GM18909 (cell line): ENCODE measurements at regions not wholly inside any gene's neighbourhood (a gene's known extent, or its start where the extent isn't known, plus 50 kb on each side); places are given as distances from the start of the nearest gene placed in this dataset.
"Not testable (repeated sequence)": the region's sequence is repeated elsewhere in the genome, so short reads cannot be mapped to it uniquely, and the experiment has no call there.

Experiments
- ATAC-seq: cut with Tn5 transposase; IDR thresholded peaks from one replicate; pipeline ENCODE4 v1.9.1; 2021; ENCODE audit warnings: mild to moderate bottlenecking; ENCODE audit not compliant: unreplicated experiment, poor library complexity

- ATAC-seq: no peak
Measured at GRCh38 chr10:81179324-81179723, 641.6 kb downstream of the SH2D4B start.

GRCh38 chr10:81179805-81180452, 642.2 kb downstream of the SH2D4B start:
- peak; percentile 91 for ATAC-seq

- ATAC-seq: no peak
Measured at GRCh38 chr10:81182296-81182695, 644.6 kb downstream of the SH2D4B start.

GRCh38 chr10:81192221-81192788, 654.6 kb downstream of the SH2D4B start:
- no peak for ATAC-seq

- ATAC-seq: no peak
Measured at GRCh38 chr10:81200801-81201200, 663.1 kb downstream of the SH2D4B start.

GRCh38 chr10:81207359-81207758, 667.6 kb upstream of the NRG3 start:
- ATAC-seq: not testable (repeated sequence)

GRCh38 chr10:81213370-81213769, 661.6 kb upstream of the NRG3 start:
- no peak for ATAC-seq

GRCh38 chr10:81215498-81215897, 659.5 kb upstream of the NRG3 start:
- ATAC-seq: no peak

- no peak for ATAC-seq
Measured at GRCh38 chr10:81216949-81217348, 658.0 kb upstream of the NRG3 start.

- no peak for ATAC-seq
Measured at GRCh38 chr10:81218307-81218706, 656.7 kb upstream of the NRG3 start.

- no peak for ATAC-seq
Measured at GRCh38 chr10:81219758-81220157, 655.2 kb upstream of the NRG3 start.

- no peak for ATAC-seq
Measured at GRCh38 chr10:81248886-81249285, 626.1 kb upstream of the NRG3 start.

GRCh38 chr10:81251457-81252115, 623.4 kb upstream of the NRG3 start:
- ATAC-seq: no peak

GRCh38 chr10:81264991-81265390, 610.0 kb upstream of the NRG3 start:
- ATAC-seq: not testable (repeated sequence)

GRCh38 chr10:81270051-81270450, 604.9 kb upstream of the NRG3 start:
- ATAC-seq: no peak

GRCh38 chr10:81280497-81281479, 594.2 kb upstream of the NRG3 start:
- no peak for ATAC-seq

- ATAC-seq: no peak
Measured at GRCh38 chr10:81288544-81288943, 586.5 kb upstream of the NRG3 start.

GRCh38 chr10:81297292-81297691, 577.7 kb upstream of the NRG3 start:
- ATAC-seq: no peak

GRCh38 chr10:81303656-81304055, 571.3 kb upstream of the NRG3 start:
- no peak for ATAC-seq

GRCh38 chr10:81306971-81307782, 567.8 kb upstream of the NRG3 start:
- ATAC-seq: no peak
